ENCODE measurements at regions not wholly inside any gene's neighbourhood (a gene's known extent, or its start where the extent isn't known, plus 50 kb on each side); places are given as distances from the start of the nearest gene placed in this dataset.

DNA sequence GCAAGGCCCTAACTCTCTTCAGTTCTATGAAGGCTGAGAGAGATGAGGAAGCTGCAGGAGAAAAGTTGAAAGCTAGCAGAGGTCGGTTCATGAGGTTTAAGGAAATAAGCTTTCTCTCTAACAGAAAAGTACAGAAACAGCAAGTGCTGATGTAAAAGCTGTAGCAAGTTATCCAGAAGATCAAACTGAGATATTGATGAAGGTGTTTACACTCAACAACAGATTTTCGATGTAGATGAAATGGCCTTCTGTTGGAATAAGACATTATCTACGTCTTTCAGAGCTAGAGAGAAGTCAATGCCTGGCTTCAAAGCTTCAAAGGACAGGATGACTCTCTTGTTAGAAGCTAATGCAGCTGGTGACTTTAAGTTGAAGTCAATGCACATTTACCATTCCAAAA, 87.4 kb downstream of the PDCL3 start:
- TF ChIP-seq, protein P1, sequence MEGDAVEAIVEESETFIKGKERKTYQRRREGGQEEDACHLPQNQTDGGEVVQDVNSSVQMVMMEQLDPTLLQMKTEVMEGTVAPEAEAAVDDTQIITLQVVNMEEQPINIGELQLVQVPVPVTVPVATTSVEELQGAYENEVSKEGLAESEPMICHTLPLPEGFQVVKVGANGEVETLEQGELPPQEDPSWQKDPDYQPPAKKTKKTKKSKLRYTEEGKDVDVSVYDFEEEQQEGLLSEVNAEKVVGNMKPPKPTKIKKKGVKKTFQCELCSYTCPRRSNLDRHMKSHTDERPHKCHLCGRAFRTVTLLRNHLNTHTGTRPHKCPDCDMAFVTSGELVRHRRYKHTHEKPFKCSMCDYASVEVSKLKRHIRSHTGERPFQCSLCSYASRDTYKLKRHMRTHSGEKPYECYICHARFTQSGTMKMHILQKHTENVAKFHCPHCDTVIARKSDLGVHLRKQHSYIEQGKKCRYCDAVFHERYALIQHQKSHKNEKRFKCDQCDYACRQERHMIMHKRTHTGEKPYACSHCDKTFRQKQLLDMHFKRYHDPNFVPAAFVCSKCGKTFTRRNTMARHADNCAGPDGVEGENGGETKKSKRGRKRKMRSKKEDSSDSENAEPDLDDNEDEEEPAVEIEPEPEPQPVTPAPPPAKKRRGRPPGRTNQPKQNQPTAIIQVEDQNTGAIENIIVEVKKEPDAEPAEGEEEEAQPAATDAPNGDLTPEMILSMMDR (IDR thresholded peaks at IDR 0.05), result no peak
- no peak for TF ChIP-seq EZH2 (IDR thresholded peaks at IDR 0.05; ENCODE audit: borderline replicate concordance, insufficient read depth, low read depth, low read length, poor library complexity, severe bottlenecking)
- no peak for DNase-seq
- H3K4me3 Mint-ChIP-seq, result no peak overlapping the region
- Histone ChIP-seq H3K9ac (ENCODE audit: low read length) (no peak overlapping the region), H3K4me1 (ENCODE audit: control insufficient read depth in 2 of 2, insufficient read depth in 2 of 2, low read length in 2 of 2) (no peaks in the 10 kb centered on the region), H3K9me3 (ENCODE audit: control extremely low read depth in 1 of 3, control insufficient read depth in 2 of 3, insufficient read depth in 1 of 3, low read length in 2 of 3) (peaks cover 0 to 18% (median 0%) of the 10 kb centered on the region in 3 donors), H3K79me2 (ENCODE audit: control insufficient read depth, insufficient read depth, low read length) (no peaks in the 10 kb centered on the region), H3K36me3 (replicated peaks in 1 of 2; ENCODE audit: control extremely low read depth in 1 of 2, control insufficient read depth in 1 of 2, extremely low read depth in 1 of 2, insufficient read depth in 2 of 2, low read length in 1 of 2) (no peaks in the 10 kb centered on the region), H3K4me3 (ENCODE audit: control extremely low read depth in 1 of 5, extremely low read depth in 1 of 5, insufficient read depth in 1 of 5, low read depth in 2 of 5, low read length in 4 of 5) (no peak overlapping the region), H2AFZ (ENCODE audit: insufficient read depth, low read depth, low read length, poor library complexity, severe bottlenecking) (no peak overlapping the region), H3K27me3 (replicated peaks in 1 of 4; ENCODE audit: control extremely low read depth in 1 of 4, control insufficient read depth in 3 of 4, insufficient read depth in 4 of 4, low read length in 3 of 4) (peaks cover 0 to 3% (median 0%) of the 10 kb centered on the region in 4 experiments), H4K20me1 (ENCODE audit: control insufficient read depth, insufficient read depth, low read length, poor library complexity, severe bottlenecking) (no peaks in the 10 kb centered on the region), H3K4me2 (replicated peaks; ENCODE audit: low read depth, low read length, poor library complexity, severe bottlenecking) (no peak overlapping the region), H3K27ac (ENCODE audit: low read length in 2 of 2) (no peak overlapping the region)
- POLR2A ChIA-PET, result no interaction called here
- CTCF ChIA-PET, result no interaction called here
- H3K4me1 Mint-ChIP-seq, result no peaks in the 10 kb centered on the region
- WGBS (ENCODE audit: insufficient coverage), result no CpG with 5 or more reads among the region's 3 CpGs
- intact Hi-C loops (cut with micrococcal nuclease), result no loop called here
- peaks cover 26% of the 10 kb centered on the region for H3K27me3 Mint-ChIP-seq
- no peak for ATAC-seq (ENCODE audit: low read depth)
- no peak overlapping the region for H3K27ac Mint-ChIP-seq
- H3K9me3 Mint-ChIP-seq (ENCODE audit: insufficient read depth), result peaks cover 4% of the 10 kb centered on the region

DNA sequence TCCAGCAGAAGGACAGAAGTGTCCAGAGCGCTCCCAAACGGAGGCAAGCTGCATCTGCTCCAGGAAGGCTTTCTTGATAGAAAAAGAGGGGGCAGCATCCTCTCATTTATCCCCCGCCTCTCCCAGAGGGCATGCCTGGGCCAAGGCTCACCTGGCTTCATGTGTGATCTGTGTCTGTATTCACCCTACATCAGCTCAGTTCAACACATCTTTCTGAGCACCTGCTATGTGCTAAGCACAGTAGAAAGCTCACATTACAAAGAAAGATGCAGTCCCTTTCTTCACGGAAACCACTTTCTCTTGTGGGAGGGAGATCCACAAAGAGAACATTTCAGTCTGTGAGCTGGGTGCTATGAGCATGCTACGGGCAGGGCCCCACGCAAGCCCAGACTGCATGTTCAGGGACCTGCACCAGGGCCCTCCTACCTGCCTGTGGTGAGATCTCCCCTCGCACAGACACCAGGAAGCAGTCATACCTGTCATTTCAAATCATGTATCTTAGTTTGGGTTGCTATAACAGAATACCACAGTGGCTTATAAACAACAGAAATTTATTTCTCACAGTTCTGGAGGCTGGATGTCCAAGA, 90.7 kb downstream of the PDCL3 start:
- TF ChIP-seq, protein P1 (IDR thresholded peaks at IDR 0.05), result no peak
- no peak for TF ChIP-seq EZH2 (IDR thresholded peaks at IDR 0.05; ENCODE audit: borderline replicate concordance, insufficient read depth, low read depth, low read length, poor library complexity, severe bottlenecking)
- H3K36me3 ChIP-seq (replicated peaks in 1 of 2; ENCODE audit: control extremely low read depth in 1 of 2, control insufficient read depth in 1 of 2, extremely low read depth in 1 of 2, insufficient read depth in 2 of 2, low read length in 1 of 2), result no peaks in the 10 kb centered on the region
- H3K27ac ChIP-seq (ENCODE audit: low read length in 2 of 2), result no peak overlapping the region
- ATAC-seq (ENCODE audit: low read depth) (no peak), DNase-seq (no peak)
- Mint-ChIP-seq H3K9me3 (ENCODE audit: insufficient read depth) (no peaks in the 10 kb centered on the region), H3K27ac (no peak overlapping the region), H3K4me1 (no peaks in the 10 kb centered on the region), H3K27me3 (peaks cover 27% of the 10 kb centered on the region), H3K4me3 (no peak overlapping the region)
- ChIA-PET CTCF (no interaction called here), POLR2A (no interaction called here)
- no peak overlapping the region for H3K4me3 ChIP-seq (ENCODE audit: control extremely low read depth in 1 of 5, extremely low read depth in 1 of 5, insufficient read depth in 1 of 5, low read depth in 2 of 5, low read length in 4 of 5)
- H4K20me1 ChIP-seq (ENCODE audit: control insufficient read depth, insufficient read depth, low read length, poor library complexity, severe bottlenecking), result no peaks in the 10 kb centered on the region
- H3K27me3 ChIP-seq (replicated peaks in 1 of 4; ENCODE audit: control extremely low read depth in 1 of 4, control insufficient read depth in 3 of 4, insufficient read depth in 4 of 4, low read length in 3 of 4), result peaks cover 0 to 3% (median 0%) of the 10 kb centered on the region in 4 experiments
- intact Hi-C loops (cut with micrococcal nuclease), result no loop called here
- no peak overlapping the region for H3K9ac ChIP-seq (ENCODE audit: low read length)
- no peak overlapping the region for H2AFZ ChIP-seq (ENCODE audit: insufficient read depth, low read depth, low read length, poor library complexity, severe bottlenecking)
- H3K4me1 ChIP-seq (ENCODE audit: control insufficient read depth in 2 of 2, insufficient read depth in 2 of 2, low read length in 2 of 2), result no peaks in the 10 kb centered on the region
- H3K9me3 ChIP-seq (ENCODE audit: control extremely low read depth in 1 of 3, control insufficient read depth in 2 of 3, insufficient read depth in 1 of 3, low read length in 2 of 3), result peaks cover 0 to 13% (median 0%) of the 10 kb centered on the region in 3 donors
- no peaks in the 10 kb centered on the region for H3K79me2 ChIP-seq (ENCODE audit: control insufficient read depth, insufficient read depth, low read length)
- WGBS (ENCODE audit: insufficient coverage), result 94% methylated on average over 3 of the region's 7 CpGs
- H3K4me2 ChIP-seq (replicated peaks; ENCODE audit: low read depth, low read length, poor library complexity, severe bottlenecking), result no peak overlapping the region
